GM10248 (cell line): ENCODE measurements at regions not wholly inside any gene's neighbourhood (a gene's known extent, or its start where the extent isn't known, plus 50 kb on each side); places are given as distances from the start of the nearest gene placed in this dataset.

ENCODE experiments used
- CTCF ChIA-PET: fragments of 300-600 bp; sonication (Branson Sonifier 250); formaldehyde crosslinking; extraction: SDS; loops from one replicate; lab custom pipeline; 2021; ENCODE audit warnings: antibody characterized with exemption; lab: Yijun Ruan, JAX
- POLR2A ChIA-PET: fragments of 350-650 bp; sonication (Branson Sonifier 250); formaldehyde crosslinking; extraction: SDS; loops from one replicate; lab custom pipeline; 2020; ENCODE audit warnings: antibody characterized with exemption; lab: Yijun Ruan, JAX
- DNase-seq: peaks from one replicate; pipeline ENCODE4 v3.0.0; 2012; ENCODE audit errors: extremely low spot score
- CTCF ChIP-seq: IDR thresholded peaks from 2 replicates; pipeline ENCODE4 v1.5.1; 2012; ENCODE audit warnings: mild to moderate bottlenecking, low read depth; ENCODE audit errors: extremely low read depth, missing control alignments, control extremely low read depth

- ChIA-PET CTCF (no interaction called here), POLR2A (no interaction called here)
- no peak for DNase-seq
- no peak for TF ChIP-seq CTCF
Observed at GRCh38 chr13:78286748-78287147, 316.6 kb downstream of the POU4F1 start.

- no peak for DNase-seq
- POLR2A ChIA-PET: no interaction called here
- CTCF ChIA-PET: interaction anchor here (1.6 kb wide), 2 partner anchors 12 to 15 kb away, joined by 3 to 7 read pairs; no protein-coding TSS in a partner anchor
- no peak for TF ChIP-seq CTCF
Observed at GRCh38 chr13:78265098-78265497, 338.3 kb downstream of the POU4F1 start.

- no peak for DNase-seq
- TF ChIP-seq CTCF: no peak
- CTCF ChIA-PET: interaction anchor here (1.1 kb wide), 1 partner anchor 17 kb away, joined by 4 read pairs; no protein-coding TSS in a partner anchor
- POLR2A ChIA-PET: no interaction called here
Observed at GRCh38 chr13:78258304-78258703, 339.7 kb upstream of the EDNRB start.

GRCh38 chr13:78256484-78256883 is 337.9 kb upstream of the EDNRB start:
- no peak for DNase-seq
- TF ChIP-seq CTCF: no peak
- ChIA-PET POLR2A (no interaction called here), CTCF (interaction anchor here (1.1 kb wide), 1 partner anchor 16 kb away, joined by 4 read pairs; no protein-coding TSS in a partner anchor)

- no peak for DNase-seq
- POLR2A ChIA-PET: no interaction called here
- no peak for TF ChIP-seq CTCF
- CTCF ChIA-PET: interaction anchor here (1.0 to 2.1 kb wide), 2 partner anchors 13 to 14 kb away, joined by 3 to 4 read pairs; no protein-coding TSS in a partner anchor
Observed at GRCh38 chr13:78254113-78254512, 335.5 kb upstream of the EDNRB start.

GRCh38 chr13:78247362-78247761 is 328.7 kb upstream of the EDNRB start:
- TF ChIP-seq CTCF: no peak
- DNase-seq: no peak
- ChIA-PET POLR2A (no interaction called here), CTCF (interaction anchor here (1.7 kb wide), 1 partner anchor 8 kb away, joined by 3 read pairs; no protein-coding TSS in a partner anchor)
